HG03196 (cell line): ENCODE measurements at regions not wholly inside any gene's neighbourhood (a gene's known extent, or its start where the extent isn't known, plus 50 kb on each side); places are given as distances from the start of the nearest gene placed in this dataset.
A peak's percentile ranks its signal among the peaks of the same experiment; 100 is the strongest.
"Not testable (repeated sequence)": the region's sequence is repeated elsewhere in the genome, so short reads cannot be mapped to it uniquely, and the experiment has no call there.

Experiments used
- ATAC-seq: cut with Tn5 transposase; IDR thresholded peaks from one replicate; pipeline ENCODE4 v1.9.1; 2021; ENCODE audit not compliant: unreplicated experiment

GRCh38 chr5:102154791-102155605 lies 141.1 kb downstream of the SLCO4C1 start:
- ATAC-seq: not testable (repeated sequence)

DNA sequence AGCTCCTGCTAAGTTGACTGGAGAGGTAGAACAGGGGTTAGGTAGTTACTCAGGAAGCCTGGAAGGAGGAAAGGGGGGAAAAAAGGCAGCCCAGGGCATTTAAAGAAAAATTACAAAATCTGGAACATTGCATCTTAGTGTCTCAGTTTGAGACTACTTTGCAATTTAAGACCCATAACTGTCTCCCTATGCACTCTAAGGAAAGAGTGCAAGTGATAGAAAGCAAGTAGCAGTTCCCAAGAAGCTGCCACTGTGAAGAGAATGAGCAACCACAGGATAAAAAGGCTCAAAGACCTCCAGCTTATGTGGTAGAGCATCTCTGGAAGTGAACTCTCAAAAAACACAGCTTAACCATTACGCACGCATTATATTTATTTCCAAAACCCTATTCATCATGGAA lies 141.8 kb downstream of the SLCO4C1 start:
- no peak for ATAC-seq

DNA sequence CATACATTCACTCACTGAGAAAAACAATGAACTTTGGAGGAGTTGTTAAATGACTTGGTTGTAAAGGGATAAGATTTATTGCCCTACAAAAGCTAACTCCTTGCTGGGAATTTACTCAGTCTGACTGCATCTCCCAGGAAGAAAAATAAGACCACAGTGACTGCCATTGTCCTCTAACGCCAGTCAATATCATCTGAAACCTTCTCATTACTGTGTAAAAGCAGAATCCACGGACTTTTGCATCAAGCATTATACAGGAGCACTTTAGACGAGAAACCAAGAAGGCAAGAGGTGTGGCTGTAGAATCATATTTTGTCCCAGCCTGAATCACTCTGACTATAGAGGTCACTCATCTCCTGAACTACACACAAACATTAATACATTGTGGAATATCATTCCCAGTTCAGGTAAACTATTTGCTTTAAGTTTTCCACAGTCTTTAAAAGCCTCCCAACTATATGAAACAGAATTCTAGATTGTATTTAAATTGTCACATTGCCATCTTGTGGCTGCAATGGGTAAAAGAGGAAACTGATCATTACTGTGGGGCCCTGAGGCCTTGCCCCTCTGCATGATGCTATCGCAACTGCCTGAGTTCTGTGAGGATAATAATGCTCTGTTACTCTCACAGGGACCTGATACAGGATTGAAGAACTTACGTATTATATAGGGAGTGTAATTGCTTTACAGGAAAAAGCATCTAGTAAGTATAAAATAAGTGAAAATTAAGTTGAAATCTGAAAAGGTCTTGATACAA lies 142.9 kb downstream of the SLCO4C1 start:
- ATAC-seq: peak; percentile 83

DNA sequence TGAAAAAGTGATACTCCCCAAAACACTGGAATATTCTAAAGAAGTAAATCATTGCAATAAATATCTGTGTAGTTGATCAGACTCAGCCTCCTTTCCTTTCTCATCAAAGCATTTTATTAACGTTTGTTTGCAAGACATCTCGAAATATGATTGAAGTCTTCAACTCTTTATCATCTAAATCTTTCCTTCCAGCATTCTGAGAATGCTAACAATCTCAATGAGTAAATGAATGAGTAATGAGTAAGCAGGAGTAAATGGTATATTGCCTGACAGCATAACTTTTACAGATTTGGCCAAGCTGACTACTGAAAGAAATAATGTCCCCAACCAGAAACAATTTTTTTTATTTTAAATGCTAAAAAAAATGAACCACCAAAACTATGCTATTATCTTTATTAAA lies 157.1 kb downstream of the SLCO4C1 start:
- no peak for ATAC-seq

- no peak for ATAC-seq
These were observed 157.8 kb downstream of the SLCO4C1 start for GRCh38 chr5:102138243-102138653.

GRCh38 chr5:102130890-102131289 lies 165.2 kb downstream of the SLCO4C1 start:
- no peak for ATAC-seq

- ATAC-seq: no peak
These were observed 165.7 kb downstream of the SLCO4C1 start for GRCh38 chr5:102130386-102130785.

DNA sequence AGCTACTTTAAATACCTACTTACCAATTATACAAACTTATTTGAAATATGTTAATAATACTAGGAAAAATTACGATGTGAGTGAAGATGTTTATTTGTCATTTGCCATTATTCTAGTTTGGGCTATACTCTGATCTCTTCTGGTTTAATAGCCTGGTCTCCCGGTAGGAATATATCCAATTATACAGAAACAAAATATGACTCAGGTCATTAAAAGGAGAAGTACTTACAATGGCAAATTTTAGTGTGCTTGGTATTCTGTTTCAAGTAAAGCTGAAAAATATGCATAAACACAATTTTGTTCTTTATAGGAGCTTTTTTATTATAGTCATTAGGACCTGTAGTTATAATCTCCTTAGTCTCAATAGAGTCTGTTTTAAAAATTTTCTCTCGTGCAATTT lies 176.8 kb downstream of the SLCO4C1 start:
- ATAC-seq: no peak

DNA sequence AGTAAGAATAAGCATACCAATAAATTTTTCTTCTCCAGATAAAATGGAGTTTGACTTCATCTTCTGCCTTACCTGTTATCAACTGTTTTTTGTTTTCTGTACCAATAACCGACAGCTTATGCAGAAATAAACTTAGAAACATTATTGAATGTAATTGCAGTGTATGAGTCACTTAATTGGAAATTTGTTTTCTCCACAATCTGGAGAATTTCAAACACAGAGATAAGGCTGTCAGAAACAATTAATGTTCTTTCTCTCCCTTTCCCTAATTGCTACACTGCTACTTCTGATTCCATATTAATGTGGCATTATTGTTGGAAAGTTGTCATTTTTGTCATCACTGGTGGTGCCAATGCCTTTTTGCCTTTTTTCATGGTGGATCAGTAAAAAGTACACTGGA lies 180.3 kb downstream of the SLCO4C1 start:
- ATAC-seq: no peak

GRCh38 chr5:102114525-102115069 lies 181.5 kb downstream of the SLCO4C1 start:
- no peak for ATAC-seq

- ATAC-seq: no peak
These were observed 188.2 kb downstream of the SLCO4C1 start for GRCh38 chr5:102107865-102108264.

GRCh38 chr5:102106599-102106998 lies 189.5 kb downstream of the SLCO4C1 start:
- ATAC-seq: no peak

GRCh38 chr5:102099766-102100331 lies 196.2 kb downstream of the SLCO4C1 start:
- ATAC-seq: no peak

DNA sequence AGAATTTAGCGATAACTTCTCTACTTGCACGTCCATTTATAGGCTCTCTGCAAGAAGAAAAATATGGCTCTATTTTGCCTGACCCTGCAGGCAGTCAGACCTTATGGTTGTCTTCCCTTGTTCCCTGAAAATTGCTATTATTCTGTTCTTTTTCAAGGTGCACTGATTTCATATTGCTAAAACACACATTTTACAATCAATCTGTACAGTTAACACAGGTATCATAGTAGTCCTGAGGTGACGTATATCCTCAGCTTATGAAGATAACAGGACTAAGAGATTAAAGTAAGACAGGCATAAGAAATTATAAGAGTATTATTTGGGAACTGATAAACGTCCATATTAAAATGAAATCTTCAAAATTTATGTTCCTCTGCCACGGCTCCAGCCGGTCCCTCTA lies 197.0 kb downstream of the SLCO4C1 start:
- ATAC-seq: not testable (repeated sequence)

DNA sequence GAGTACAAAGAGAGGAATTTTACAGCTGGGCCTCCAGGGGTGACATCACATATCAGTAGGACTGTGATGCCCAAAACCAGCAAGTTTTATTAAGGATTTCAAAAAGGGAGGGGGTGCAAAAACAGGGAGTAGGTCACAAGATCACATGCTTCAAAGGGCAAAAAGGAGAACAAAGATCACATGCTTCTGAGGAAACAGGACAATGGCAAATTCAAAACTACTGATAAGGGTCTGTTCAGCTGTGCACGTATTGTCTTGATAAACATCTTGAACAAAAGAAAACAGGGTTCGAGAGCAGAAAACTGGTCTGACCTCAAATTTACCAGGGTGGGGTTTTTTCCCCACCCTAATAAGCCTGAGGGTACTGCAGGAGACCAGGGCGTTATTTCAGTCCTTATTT lies 197.5 kb downstream of the SLCO4C1 start:
- ATAC-seq: not testable (repeated sequence)

DNA sequence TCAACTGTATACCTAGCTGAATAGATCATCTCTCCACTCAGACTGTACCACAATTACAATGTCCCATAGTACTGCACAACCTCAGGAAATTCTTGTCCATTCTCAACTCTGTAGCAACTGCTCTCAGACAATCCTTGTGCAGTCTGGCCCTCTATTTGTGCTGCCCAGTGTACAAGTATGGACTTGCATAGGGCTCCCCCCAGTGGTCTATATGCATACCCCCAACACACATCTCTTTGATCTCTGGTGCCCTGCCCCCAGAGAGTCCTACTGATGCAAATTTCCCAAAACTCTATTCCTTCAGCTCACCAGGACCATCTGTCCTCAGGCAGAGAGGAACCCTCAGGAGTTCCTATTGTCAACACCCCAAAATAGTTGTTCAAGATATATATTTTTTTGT lies 205.3 kb downstream of the SLCO4C1 start:
- no peak for ATAC-seq

- ATAC-seq: no peak
These were observed 206.2 kb downstream of the SLCO4C1 start for GRCh38 chr5:102089883-102090282.

- no peak for ATAC-seq
These were observed 208.2 kb downstream of the SLCO4C1 start for GRCh38 chr5:102087906-102088305.

- no peak for ATAC-seq
These were observed 215.8 kb downstream of the SLCO4C1 start for GRCh38 chr5:102080288-102080687.

GRCh38 chr5:102077920-102078319 lies 218.2 kb downstream of the SLCO4C1 start:
- ATAC-seq: no peak

DNA sequence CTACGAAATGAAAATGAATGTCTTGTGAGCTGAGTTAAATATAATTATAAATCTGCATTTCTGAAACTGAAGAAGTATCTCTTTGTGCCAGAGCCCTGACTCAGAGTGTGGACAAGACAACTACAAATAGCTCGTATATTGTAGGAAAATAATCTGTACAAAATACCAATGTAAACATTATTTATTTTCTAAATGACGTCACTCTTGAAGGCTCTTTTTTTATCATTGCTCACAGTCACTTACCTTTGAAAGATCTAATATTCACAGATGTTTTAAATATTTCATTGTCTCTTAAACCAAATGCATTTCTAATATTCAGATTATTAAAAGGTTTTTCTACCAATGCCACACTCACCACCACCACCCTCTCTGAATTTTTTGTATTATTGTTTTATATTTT lies 226.1 kb downstream of the SLCO4C1 start:
- no peak for ATAC-seq

GRCh38 chr5:102068870-102069269 lies 227.2 kb downstream of the SLCO4C1 start:
- ATAC-seq: no peak
